GM18870 (cell line): ENCODE measurements at regions not wholly inside any gene's neighbourhood (a gene's known extent, or its start where the extent isn't known, plus 50 kb on each side); places are given as distances from the start of the nearest gene placed in this dataset.

Experiments
- ATAC-seq: cut with Tn5 transposase; IDR thresholded peaks from one replicate; pipeline ENCODE4 v1.9.1; 2021; ENCODE audit warnings: moderate library complexity; ENCODE audit not compliant: unreplicated experiment

- no peak for ATAC-seq
Measured at GRCh38 chr11:110801328-110801727, 89.1 kb upstream of the ARHGAP20 start.

GRCh38 chr11:110798201-110798900, 86.1 kb upstream of the ARHGAP20 start:
- ATAC-seq: no peak

DNA sequence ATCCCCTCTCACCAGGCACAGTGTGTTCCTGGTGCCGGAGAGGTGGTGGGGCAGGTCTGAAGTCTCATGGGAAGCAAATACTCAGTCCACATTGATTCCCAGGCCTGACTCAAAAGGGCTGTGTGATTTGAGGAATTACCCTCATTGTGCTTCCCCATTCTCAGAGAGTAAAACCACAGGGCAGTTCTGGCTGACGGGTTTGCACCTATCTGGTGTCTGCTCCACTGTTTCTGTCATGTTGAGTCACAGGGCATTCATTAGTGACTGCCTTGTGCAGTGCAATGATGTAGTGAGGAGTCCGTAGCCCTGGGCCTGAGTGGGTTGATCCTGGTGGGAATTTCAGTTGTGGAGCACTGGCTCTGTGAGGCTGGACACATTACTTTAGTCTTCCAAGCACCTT, 85.2 kb upstream of the ARHGAP20 start:
- ATAC-seq: peak; percentile 86

DNA sequence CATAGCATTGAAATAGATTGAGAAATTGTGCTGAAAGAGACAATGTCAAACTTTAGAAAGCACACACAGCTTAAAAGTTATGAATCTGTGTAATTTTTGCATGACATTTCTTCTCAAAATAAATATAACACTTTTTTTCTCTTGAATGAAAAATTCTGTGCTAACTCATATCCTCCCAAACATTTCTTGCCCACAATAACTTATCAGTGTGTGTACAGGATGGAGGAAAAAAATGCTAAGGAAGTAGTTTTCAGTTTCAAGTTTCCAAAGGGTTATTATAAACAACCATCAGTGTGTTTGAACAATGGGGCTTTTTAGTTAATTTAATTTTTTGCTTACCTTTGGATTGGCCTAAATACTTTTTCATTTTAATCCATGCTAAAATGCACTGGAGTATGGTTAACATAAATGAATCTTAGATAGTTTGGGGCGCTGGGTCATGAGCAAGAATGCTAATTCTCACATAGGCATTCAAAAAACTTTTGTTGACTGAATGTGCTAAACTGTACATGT, 82.9 kb upstream of the ARHGAP20 start:
- no peak for ATAC-seq

DNA sequence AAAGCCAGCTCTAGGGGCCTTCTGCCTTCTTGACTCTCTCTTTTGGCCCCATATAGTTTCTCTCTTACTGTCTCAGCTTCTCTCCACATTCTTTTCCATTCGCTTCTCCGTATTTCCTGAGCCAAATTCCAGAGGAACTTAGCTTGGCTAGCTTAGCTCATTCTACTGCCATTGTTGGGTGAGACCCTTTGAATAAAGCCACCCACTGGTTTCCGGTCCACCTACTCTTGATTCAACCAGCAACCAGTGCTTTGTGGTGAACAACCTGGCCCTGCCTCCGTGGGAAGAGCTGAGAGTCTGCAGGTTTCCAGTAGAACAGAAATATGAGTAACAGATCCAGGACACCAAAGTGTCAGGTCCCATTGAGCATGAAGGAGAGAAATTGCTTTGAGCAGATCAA, 81.3 kb upstream of the ARHGAP20 start:
- ATAC-seq: no peak

GRCh38 chr11:110791621-110792020, 79.4 kb upstream of the ARHGAP20 start:
- ATAC-seq: no peak

DNA sequence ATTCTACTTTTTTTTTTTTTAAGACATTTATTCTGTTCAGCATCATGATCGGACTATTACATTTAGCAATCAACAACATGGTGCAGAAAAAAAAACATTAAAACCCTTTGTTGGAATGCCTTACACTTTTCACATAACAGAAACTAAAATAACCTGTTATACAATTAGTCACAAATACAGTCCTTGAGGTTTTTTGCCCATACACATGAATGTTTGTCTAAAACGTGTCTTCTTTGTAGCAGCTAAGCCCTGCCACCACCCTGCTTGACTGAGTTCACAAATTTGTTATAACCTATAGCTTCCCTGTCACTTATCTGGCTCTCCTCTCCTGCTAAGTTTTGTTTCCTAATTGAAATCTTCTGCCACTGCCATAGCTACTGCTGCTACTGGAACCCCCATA, 75.4 kb upstream of the ARHGAP20 start:
- ATAC-seq: no peak

DNA sequence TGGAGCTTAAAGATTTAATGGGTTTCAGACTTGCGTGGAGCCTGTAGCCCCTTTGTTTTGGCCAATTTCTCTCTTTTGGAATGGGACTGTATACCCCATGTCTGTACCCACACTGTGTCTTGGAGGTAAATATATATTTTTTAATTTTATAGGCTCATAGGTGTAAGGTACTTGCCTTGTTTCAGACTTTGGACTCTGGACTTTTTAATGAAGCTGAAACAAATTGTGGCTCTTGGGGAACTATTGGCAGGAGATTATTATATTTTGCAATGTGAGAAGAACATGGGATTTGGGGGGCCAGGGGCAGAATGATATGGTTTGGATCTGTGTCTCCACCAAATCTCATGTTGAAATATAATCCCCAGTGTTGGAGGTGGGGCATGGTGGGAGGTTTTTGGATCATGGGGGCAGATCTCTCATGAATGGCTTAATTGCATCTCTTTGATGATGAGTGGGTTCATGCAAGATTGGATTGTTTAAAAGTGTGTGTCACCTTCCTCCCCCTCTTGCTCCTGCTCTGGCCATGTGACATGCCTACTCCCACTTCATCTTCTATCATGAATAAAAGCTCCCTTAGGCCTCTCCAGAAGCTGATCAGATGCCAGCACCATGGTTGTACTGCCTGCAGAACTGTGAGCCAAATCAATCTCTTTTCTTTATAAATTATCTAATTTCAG, 74.1 kb upstream of the ARHGAP20 start:
- ATAC-seq: no peak

DNA sequence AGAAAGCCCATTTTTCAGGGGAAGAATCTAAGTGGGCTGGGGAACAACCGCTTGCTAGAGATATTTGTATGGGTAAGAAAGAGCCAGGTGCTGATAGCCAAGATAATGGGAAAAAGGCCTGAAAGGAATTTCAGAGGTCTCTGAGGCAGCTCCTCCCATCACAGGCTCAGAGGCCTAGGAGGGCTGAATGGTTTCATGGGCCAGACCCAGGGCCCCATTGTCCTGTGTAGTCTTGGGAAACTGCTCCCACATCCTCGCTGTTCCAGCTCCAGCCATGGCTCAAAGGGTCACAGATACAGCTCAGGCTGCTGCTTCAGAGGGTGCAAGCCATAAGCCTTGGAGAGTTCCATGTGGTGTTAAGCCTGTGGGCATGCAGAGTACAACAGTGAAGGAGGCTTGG, 73.2 kb upstream of the ARHGAP20 start:
- no peak for ATAC-seq

- ATAC-seq: no peak
Measured at GRCh38 chr11:110782616-110783015, 70.4 kb upstream of the ARHGAP20 start.

GRCh38 chr11:110779108-110779507, 66.9 kb upstream of the ARHGAP20 start:
- no peak for ATAC-seq

DNA sequence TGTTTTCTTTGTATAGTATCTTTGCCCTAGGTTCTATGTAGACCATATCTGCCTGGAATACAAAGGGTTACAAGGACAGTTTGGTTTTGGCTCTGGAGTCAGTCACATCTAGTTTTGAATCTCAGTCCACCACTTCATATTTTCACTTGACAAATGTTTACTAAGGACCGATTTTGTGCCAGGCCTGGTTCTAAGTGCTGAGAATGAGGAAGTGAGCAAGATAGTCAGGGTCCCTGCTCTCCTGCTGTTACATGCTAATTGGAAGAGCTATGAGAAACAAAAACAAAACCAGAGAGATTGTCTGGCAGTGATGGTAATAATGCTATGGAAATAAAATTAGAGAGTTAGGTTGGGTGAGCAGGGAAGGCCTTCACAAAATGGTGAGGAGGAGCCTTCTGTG, 66.1 kb upstream of the ARHGAP20 start:
- ATAC-seq: peak; percentile 62

GRCh38 chr11:110777775-110778174, 65.5 kb upstream of the ARHGAP20 start:
- no peak for ATAC-seq

GRCh38 chr11:110776081-110776480, 63.8 kb upstream of the ARHGAP20 start:
- no peak for ATAC-seq

DNA sequence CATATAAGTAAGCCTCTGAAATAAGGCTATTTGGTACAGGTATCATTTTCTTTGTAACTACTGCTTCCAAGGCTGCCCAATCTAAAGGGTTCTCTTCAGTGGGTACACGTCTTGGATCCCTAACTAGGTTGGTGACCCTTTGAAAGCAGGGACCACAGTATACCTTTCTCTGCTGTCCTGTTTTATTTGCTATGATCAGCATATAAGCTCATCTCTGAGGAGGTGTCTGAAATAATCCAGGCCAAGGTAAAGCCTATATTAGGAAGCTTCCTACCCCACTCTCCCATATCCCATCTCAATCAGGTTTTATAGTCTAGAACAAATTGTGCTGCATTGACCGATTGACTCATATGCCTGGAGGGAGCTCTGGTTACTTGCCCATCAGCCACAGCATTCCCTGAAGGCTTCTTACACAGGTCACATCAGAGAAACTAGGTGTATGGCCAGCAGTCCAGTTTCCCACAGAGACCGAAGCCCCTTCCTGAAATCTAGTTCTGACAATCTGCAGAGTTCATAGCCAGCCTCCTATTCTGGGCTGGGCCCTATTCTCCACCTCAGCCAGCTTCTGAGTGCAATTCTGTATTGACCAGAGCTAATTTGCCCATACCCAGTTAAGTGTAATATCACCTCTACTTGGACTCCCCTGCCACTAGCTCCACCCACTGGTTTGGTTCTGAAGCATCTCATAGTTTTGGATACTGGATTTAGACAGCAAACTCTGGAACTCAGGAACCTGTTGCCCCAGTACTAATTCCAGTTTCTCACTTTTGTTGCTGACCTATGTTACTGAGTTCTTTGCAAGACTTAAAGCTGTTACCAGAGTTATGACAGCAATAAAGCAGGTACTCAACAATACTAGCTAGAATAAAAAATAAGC, 62.1 kb upstream of the ARHGAP20 start:
- no peak for ATAC-seq

GRCh38 chr11:110773442-110773841, 61.2 kb upstream of the ARHGAP20 start:
- no peak for ATAC-seq

GRCh38 chr11:110772863-110773262, 60.6 kb upstream of the ARHGAP20 start:
- no peak for ATAC-seq

DNA sequence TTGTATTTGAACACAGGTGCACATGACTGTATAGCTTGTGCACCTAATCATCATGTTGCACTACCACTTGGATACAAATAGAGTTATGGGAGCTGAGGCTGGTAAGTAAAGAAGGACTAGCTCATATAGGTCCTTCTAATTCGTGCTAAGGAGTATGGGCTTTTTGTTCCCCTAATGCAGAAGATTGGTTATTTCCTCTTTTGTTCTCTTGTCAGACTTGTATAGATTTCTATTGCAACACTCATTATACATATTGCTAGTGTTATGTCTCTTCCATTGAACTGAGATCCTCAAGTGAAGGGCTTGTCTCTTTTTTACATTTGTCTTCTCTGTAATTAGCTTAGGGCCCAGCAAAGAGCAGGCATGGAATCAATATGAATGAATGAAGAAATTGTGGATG, 54.1 kb upstream of the ARHGAP20 start:
- ATAC-seq: no peak

- no peak for ATAC-seq
Measured at GRCh38 chr11:110764485-110764884, 52.2 kb upstream of the ARHGAP20 start.

GRCh38 chr11:110763249-110764011, 51.2 kb upstream of the ARHGAP20 start:
- no peak for ATAC-seq

GRCh38 chr11:110762590-110762989, 50.4 kb upstream of the ARHGAP20 start:
- no peak for ATAC-seq
